ENCODE measurements at regions not wholly inside any gene's neighbourhood (a gene's known extent, or its start where the extent isn't known, plus 50 kb on each side); places are given as distances from the start of the nearest gene placed in this dataset.

DNA sequence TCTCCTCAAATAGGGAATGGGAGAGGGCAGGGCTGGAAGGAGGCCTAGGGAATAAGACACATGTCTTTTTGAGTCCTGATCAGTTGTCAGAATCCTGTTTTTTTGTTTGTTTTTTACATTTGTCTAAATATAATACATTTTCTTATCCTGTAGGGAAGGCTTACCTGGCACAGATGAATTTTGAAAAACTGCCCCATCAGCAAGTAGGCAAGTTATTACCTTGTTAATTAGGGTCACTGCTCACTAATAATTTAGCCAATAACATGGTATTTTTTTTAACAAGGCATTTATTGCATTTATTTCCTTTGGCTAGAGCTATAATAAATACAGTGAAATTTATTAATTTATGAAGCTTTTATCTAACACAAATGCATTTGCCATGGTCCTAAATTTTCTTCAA, 423.2 kb upstream of the ONECUT1 start:
- H3K23me2 ChIP-seq (ENCODE audit: insufficient read length, low read depth, low read length, poor library complexity, severe bottlenecking), result no peaks in the 10 kb centered on the region
- H3K9ac ChIP-seq (ENCODE audit: extremely low read depth, insufficient read length, low read length), result no peak overlapping the region
- no peak for DNase-seq
- H3K36me3 Mint-ChIP-seq (ENCODE audit: insufficient read depth in 1 of 3, low read depth in 3 of 3), result no peaks in the 10 kb centered on the region
- H2BK5ac ChIP-seq (ENCODE audit: insufficient read length, low read length), result no peak overlapping the region
- no peak overlapping the region for H4K5ac ChIP-seq (ENCODE audit: insufficient read length, low read depth, low read length)
- H2BK15ac ChIP-seq (ENCODE audit: low read depth, low read length), result no peak overlapping the region
- H4K91ac ChIP-seq (ENCODE audit: insufficient read length, low read depth, low read length), result no peak overlapping the region
- no peaks in the 10 kb centered on the region; the same call in none of the 2 replicates for H3K27me3 Mint-ChIP-seq (ENCODE audit: low read depth)
- H4K20me1 ChIP-seq (ENCODE audit: control insufficient read depth, insufficient read depth, insufficient read length), result no peaks in the 10 kb centered on the region
- no peak overlapping the region for H3K4me2 ChIP-seq (ENCODE audit: insufficient read depth, insufficient read length, low read length)
- TF ChIP-seq, protein P1, sequence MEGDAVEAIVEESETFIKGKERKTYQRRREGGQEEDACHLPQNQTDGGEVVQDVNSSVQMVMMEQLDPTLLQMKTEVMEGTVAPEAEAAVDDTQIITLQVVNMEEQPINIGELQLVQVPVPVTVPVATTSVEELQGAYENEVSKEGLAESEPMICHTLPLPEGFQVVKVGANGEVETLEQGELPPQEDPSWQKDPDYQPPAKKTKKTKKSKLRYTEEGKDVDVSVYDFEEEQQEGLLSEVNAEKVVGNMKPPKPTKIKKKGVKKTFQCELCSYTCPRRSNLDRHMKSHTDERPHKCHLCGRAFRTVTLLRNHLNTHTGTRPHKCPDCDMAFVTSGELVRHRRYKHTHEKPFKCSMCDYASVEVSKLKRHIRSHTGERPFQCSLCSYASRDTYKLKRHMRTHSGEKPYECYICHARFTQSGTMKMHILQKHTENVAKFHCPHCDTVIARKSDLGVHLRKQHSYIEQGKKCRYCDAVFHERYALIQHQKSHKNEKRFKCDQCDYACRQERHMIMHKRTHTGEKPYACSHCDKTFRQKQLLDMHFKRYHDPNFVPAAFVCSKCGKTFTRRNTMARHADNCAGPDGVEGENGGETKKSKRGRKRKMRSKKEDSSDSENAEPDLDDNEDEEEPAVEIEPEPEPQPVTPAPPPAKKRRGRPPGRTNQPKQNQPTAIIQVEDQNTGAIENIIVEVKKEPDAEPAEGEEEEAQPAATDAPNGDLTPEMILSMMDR (conservative IDR thresholded peaks at IDR 0.05), result no peak
- H3K18ac ChIP-seq (ENCODE audit: insufficient read length, low read depth, low read length), result no peak overlapping the region
- no peaks in the 10 kb centered on the region for H3K79me1 ChIP-seq (ENCODE audit: insufficient read depth, low read depth, low read length, poor library complexity, severe bottlenecking)
- no peaks in the 10 kb centered on the region for H3K4me1 ChIP-seq (ENCODE audit: insufficient read depth, low read length)
- no peak overlapping the region for H2AFZ ChIP-seq (ENCODE audit: low read length)
- no peak overlapping the region for H4K8ac ChIP-seq (replicated peaks; ENCODE audit: insufficient read length, low read depth, low read length)
- H3K27ac ChIP-seq (ENCODE audit: insufficient read length, low read depth, low read length), result no peak overlapping the region
- H2BK12ac ChIP-seq (ENCODE audit: insufficient read length, low read depth, low read length), result no peak overlapping the region
- no peak overlapping the region for H3T11ph ChIP-seq (ENCODE audit: low read length)
- no peak overlapping the region for H3K4ac ChIP-seq (ENCODE audit: low read depth, low read length)
- no peaks in the 10 kb centered on the region for H3K9me3 ChIP-seq (ENCODE audit: control insufficient read depth, low read depth, low read length)
- H2AK5ac ChIP-seq (ENCODE audit: insufficient read length, low read length), result no peak overlapping the region
- H3K4me3 Mint-ChIP-seq, result no peak overlapping the region
- no peaks in the 10 kb centered on the region for H3K27me3 ChIP-seq (ENCODE audit: insufficient read depth, low read length)
- H3K27ac Mint-ChIP-seq, result no peak overlapping the region
- no peak overlapping the region for H2BK120ac ChIP-seq (ENCODE audit: low read depth, low read length, poor library complexity, severe bottlenecking)
- no peak overlapping the region for H3K56ac ChIP-seq (ENCODE audit: insufficient read length, low read depth, low read length)
- H3K9me3 Mint-ChIP-seq, result no peaks in the 10 kb centered on the region
- no peak overlapping the region for H3K14ac ChIP-seq (ENCODE audit: insufficient read depth, low read length)
- H3K79me2 ChIP-seq (ENCODE audit: insufficient read depth, low read length), result no peaks in the 10 kb centered on the region
- no peak overlapping the region for H2BK20ac ChIP-seq (ENCODE audit: low read depth, low read length, poor library complexity, severe bottlenecking)
- peaks cover 8 to 11% of the 10 kb centered on the region in 2 experiments for H3K4me1 Mint-ChIP-seq
- H3K23ac ChIP-seq (ENCODE audit: insufficient read length, low read depth, low read length), result no peak overlapping the region
